DLD1 (cell line): ENCODE measurements at regions not wholly inside any gene's neighbourhood (a gene's known extent, or its start where the extent isn't known, plus 50 kb on each side); places are given as distances from the start of the nearest gene placed in this dataset.
"Not testable (repeated sequence)": the region's sequence is repeated elsewhere in the genome, so short reads cannot be mapped to it uniquely, and the experiment has no call there.

Experiments used
- in situ Hi-C: cut with HindIII; loops from 2 replicates; pipeline ENCODE4 v1.10.0; 2017; ENCODE audit warnings: low sequenced_read_pairs

DNA sequence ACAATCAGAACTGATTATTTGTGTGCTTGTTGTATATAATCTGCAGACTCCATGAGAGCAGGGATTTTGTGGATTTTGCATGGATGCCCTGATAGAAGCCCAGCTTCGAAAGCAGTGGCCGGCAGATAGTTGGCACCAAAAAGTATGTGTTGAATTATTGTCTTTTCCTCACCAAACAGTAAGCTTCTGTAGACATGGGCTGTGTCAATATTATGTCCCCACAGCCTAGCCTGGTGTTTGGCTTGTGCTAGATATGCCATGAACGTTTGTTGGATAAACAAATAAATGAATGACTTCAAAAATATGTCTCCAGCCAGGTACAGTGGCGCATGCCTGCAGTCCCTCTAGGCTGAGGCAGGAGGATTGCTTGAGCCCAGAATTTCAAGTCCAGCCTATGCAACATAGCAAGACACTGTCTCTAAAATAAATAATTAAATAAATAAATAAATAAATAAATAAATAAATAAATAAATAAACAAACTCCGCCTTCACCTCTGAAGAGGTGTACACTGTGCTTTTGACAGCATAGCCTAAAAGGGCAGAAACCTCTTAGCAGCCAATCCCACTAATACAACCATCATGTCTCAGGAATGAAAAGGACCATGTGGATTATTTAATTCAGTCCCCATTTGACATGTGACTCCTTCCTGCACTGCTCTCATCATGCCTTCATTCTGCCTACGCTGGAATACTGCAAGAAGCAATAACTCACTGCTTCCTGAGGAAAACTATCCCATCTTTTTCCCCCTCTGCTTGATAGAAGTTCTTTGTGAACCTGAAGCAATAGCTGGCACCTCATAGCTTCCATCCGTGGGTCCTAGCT is 335.2 kb downstream of the FBXW7 start:
- in situ Hi-C loops, result no loop called here

DNA sequence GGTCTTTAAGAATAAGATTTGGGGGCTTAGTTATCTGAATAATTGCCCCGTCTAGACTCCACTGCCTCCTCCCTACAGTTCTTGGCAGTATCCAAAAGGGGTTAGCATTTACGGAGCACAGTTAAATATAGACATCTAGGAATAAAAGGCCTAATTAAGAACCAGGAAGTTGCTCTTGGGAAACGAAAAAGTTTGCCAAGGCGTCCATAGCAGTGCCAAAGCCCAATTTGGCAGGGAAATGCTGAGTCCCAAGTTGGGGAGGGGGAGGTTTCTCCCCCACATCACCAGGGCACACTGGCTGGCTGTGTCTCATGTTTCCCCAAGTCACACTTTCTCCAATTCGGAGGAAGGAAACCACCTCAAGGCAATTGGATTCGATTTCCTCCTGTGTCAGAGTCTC is 338.7 kb downstream of the FBXW7 start:
- in situ Hi-C loops, result no loop called here

GRCh38 chr4:152195888-152196287 is 340.0 kb downstream of the FBXW7 start:
- in situ Hi-C loops, result no loop called here

- in situ Hi-C loops, result no loop called here
Measured at GRCh38 chr4:152193059-152193458, 342.8 kb downstream of the FBXW7 start.

DNA sequence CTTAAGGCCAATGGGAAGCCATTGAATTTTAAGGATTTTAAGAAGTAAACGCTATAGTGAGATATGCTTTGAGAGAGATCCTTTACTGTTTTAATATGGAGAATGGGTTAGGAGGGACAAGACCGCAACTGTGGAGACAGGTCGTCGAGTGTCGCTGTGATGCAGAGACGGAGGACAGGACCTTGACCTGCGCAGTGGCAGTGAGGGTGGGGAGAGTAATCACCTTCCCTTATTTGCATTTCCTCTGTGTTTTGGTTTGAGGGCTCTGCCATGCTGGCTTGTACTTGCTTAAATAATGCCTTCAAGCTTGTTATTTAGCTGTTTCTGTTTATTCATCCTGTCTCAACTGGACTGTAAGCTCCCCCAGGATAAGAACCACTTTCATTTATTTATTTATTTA is 345.0 kb downstream of the FBXW7 start:
- in situ Hi-C loops, result no loop called here

DNA sequence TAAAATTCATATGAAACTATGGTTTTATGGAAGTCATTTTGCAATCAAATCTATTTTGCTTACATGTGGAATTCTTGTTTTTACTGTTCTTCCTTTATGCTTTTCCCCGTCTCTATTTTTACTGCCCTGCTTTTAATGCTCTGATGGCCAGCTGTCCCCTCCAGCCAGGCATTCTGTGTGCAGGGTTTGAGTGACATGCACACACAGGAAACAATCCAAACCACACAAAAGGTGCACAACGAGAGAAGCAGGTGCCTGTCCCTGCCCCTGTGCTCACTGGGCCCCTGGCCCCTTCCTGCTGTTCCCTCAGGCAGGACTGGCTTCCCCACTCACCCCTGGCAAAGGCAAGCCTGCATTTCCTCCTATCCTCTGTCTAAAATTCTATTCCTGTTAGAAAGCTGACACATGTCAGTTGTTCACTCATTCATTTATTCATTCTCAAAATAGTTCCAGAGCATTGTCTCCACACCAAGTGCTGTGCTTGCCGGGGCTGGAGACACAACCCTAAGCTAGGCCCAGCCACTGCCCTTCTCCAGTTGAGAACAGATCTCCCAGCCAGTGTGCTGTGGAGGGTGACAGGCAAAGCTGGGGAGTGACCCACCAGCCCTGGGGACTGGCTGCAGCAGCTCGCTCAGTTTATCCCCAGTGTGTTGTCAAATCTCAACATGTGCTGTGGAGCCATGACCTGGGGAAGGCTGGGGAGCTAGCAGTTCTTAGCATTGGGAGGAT is 346.3 kb downstream of the FBXW7 start:
- in situ Hi-C loops, result no loop called here

DNA sequence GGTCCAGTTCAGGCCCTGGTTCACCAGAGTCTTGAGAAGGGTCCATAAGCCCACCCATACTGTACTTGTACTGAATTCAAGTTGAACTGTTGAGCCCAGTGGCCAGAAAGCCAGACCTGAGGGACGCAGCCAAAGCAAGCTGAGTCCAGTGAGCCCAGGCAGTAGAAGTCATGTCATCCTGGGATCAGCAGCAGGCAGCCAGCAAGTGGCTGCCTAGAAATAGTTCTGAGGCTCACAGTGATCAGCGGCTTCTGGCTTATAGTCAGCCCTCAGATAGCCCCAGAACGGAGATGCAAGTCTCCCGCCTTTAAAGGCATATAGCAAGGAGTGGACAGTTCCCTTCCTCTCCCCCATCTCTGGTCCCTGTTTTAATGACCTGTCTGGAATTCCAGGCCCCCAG is 347.1 kb downstream of the FBXW7 start:
- in situ Hi-C loops, result no loop called here

DNA sequence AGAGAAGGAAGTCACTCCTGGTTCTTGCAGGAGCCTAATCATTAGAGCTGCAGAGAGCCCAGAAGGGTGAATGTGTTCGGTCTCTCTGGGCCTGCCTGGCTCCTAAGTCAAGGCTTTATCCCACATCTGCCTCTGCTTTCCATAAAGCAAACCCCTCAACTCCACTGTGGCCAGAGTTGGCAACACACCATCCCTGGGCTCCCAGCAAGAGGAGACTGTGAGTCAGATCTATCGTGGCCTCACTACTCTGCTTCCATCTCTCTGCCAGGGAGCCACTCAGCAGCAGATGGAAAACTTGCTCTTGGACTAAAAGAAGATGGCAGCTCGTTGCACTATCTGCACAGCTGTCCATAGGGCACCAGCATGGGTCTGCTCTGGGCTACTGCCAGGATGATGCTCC is 348.2 kb downstream of the FBXW7 start:
- in situ Hi-C loops, result no loop called here

DNA sequence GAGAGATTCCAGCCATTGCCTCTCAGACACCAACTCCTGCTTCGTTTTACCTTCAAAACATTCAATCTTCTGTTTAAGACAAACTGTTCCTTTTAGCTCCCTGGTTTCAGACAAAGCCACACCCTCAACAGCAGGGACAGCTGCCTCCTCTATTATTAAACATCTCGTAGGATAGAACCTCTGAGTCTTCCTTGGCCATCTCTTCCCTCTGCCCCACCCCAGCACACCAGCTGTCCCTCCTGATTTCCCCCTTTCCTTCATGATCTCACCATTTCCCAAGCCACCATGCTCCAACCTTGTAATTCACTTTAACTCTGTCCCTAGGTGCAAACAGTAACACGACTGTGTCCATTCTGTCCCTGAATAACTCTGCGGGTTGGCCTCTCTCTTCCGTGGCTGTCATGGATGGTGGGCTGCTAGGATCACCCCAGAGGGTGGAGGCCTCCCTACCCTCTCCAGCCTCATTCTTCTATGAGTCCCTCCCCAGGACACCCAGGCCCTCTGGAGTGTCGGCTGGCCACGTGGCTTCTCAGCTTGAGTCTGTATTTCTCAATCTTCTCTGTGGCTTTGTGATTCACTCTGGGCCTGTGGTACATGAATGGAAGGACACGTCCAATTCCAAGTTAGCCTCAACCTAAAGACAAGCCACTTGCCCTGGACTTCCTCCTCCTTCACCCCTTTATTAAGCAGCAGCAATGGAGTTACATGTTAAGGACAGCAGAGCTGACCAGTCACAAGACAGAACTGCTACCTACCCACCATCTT is 349.9 kb downstream of the FBXW7 start:
- in situ Hi-C loops, result no loop called here

DNA sequence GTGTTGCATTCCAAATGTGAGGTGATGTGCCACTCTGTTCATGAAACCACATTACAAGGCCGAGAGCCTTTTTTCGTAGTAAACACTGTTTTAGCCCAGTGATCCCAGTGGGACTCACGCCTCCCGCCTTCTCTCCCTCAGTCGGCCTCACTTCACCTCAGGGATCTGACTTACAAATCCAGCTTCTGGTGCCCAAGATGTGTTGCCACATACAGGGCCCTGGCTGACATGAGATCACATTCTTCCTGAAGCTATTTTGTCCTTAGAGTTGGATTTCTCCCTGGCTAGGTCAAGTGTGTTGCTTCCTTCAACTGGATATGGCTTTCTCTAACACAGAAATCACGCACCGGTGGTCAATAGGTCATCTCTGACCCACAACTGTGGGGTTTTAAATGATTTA is 354.7 kb downstream of the FBXW7 start:
- in situ Hi-C loops, result no loop called here

GRCh38 chr4:152180369-152180768 is 355.5 kb downstream of the FBXW7 start:
- in situ Hi-C loops, result no loop called here

GRCh38 chr4:152177538-152177937 is 358.4 kb downstream of the FBXW7 start:
- in situ Hi-C loops, result not testable (repeated sequence)

- in situ Hi-C loops, result no loop called here
Measured at GRCh38 chr4:152176627-152177214, 359.2 kb downstream of the FBXW7 start.

DNA sequence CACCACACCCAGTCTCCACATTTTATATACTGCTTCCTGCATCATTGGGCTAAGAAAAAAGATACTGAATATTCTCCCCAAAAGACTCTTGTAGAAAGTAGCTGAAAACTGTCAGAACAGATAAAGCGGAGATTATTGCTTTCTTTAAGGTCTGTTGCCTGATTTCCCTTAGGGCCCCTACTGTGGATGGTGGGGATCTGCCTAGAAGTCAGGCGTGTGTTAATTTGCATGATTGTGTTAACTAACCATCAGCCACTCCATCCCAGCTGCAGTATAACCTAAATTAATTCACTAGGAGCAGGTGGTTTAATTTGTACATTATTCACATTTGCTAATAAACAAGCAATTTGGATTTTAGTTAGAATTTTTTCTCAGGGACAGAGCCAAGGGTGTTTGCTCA is 360.3 kb downstream of the FBXW7 start:
- in situ Hi-C loops, result no loop called here

DNA sequence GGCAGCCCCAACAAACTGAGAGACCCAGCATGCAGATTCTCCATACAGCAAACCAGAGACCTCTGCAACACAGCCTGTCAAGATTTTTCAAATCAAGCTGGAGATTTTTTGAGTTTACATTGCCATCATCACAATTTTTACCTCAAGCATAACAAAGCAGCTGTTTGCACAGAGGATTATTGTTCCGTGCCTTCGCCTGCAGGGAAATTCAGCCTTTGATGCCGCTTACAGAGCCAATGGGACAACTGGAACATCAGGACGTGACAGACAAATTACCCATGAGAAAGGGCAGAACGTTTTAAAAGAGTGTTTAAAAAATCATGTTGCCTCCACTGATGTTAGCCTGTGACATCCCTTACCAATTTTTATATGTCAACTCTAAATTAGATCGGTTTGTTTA is 363.7 kb downstream of the FBXW7 start:
- in situ Hi-C loops, result no loop called here

DNA sequence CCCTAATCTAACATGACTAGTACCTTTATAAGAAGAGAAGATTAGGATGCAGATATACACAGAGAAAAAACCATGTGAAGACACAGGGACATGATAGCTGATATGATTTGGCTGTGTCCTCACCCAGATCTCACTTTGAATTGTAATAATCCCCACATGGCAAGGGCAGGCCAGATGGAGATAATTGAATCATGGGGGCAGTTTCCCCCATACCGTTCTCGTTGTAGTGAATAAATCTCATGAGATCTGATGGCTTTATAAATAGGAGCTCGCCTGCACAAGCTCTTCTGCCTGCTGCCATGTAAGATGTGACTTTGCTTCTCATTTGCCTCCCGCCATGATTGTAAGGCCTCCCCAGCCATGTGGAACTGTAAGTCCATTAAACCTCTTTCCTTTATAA is 364.3 kb downstream of the FBXW7 start:
- in situ Hi-C loops, result no loop called here

GRCh38 chr4:152169683-152170082 is 366.2 kb downstream of the FBXW7 start:
- in situ Hi-C loops, result no loop called here

- in situ Hi-C loops, result no loop called here
Measured at GRCh38 chr4:152168987-152169616, 366.8 kb downstream of the FBXW7 start.

- in situ Hi-C loops, result no loop called here
Measured at GRCh38 chr4:152166567-152166966, 369.3 kb downstream of the FBXW7 start.

- in situ Hi-C loops, result no loop called here
Measured at GRCh38 chr4:152165846-152166245, 370.0 kb downstream of the FBXW7 start.

DNA sequence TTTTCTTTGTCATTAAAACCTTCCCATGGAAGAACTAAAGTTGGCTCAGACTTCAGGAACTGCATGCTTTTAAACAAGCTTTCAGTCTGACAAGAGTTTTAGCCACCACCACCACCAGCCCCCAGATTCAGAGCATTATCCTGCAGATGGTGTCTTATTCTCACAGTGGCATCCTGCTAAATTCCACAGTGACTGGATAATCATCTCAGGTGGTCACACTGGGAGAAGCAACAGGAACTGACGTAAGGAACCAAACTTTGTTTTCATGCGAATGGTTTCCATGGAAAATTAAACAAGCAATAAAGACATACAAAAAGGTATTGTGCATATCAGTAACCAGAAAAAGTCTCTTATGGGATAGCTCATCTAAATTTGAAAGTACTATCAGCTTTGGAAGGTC is 370.7 kb downstream of the FBXW7 start:
- in situ Hi-C loops, result no loop called here
